ENCODE measurements at regions not wholly inside any gene's neighbourhood (a gene's known extent, or its start where the extent isn't known, plus 50 kb on each side); places are given as distances from the start of the nearest gene placed in this dataset.
A peak's percentile ranks its signal among the peaks of the same experiment; 100 is the strongest.
"Not testable (repeated sequence)": the region's sequence is repeated elsewhere in the genome, so short reads cannot be mapped to it uniquely, and the experiment has no call there.

- no peak for DNase-seq (ENCODE audit: low read depth in 4 of 4, low spot score in 3 of 4)
Measured at GRCh38 chr21:28725396-28725795, 267.3 kb downstream of the LTN1 start.

- no peak for DNase-seq (ENCODE audit: low read depth in 4 of 4, low spot score in 3 of 4)
Measured at GRCh38 chr21:28723646-28724045, 269.0 kb downstream of the LTN1 start.

- DNase-seq (ENCODE audit: low read depth in 4 of 4, low spot score in 3 of 4) = no peak
Measured at GRCh38 chr21:28719723-28720122, 273.0 kb downstream of the LTN1 start.

- no peak for DNase-seq (ENCODE audit: low read depth in 4 of 4, low spot score in 3 of 4)
Measured at GRCh38 chr21:28714777-28715464, 277.8 kb downstream of the LTN1 start.

GRCh38 chr21:28712411-28712810, 280.3 kb downstream of the LTN1 start:
- DNase-seq (ENCODE audit: low read depth in 4 of 4, low spot score in 3 of 4) = no peak

GRCh38 chr21:28705616-28706015, 287.1 kb downstream of the LTN1 start:
- no peak for DNase-seq (ENCODE audit: low read depth in 4 of 4, low spot score in 3 of 4)

- DNase-seq (ENCODE audit: low read depth in 4 of 4, low spot score in 3 of 4) = peak in 3 of 4 donors; percentile 16 to 25 (median 20)
Measured at GRCh38 chr21:28704746-28705145, 287.9 kb downstream of the LTN1 start.

GRCh38 chr21:28703861-28704260, 288.8 kb downstream of the LTN1 start:
- no peak for DNase-seq (ENCODE audit: low read depth in 4 of 4, low spot score in 3 of 4)

- DNase-seq (ENCODE audit: low read depth in 4 of 4, low spot score in 3 of 4) = peak in 2 of 4 donors; percentile 24 to 30
Measured at GRCh38 chr21:28699596-28700259, 292.9 kb downstream of the LTN1 start.

GRCh38 chr21:28699186-28699585, 293.5 kb downstream of the LTN1 start:
- no peak for DNase-seq (ENCODE audit: low read depth in 4 of 4, low spot score in 3 of 4)

GRCh38 chr21:28696844-28697410, 295.8 kb downstream of the LTN1 start:
- no peak for DNase-seq (ENCODE audit: low read depth in 4 of 4, low spot score in 3 of 4)

- DNase-seq (ENCODE audit: low read depth in 4 of 4, low spot score in 3 of 4) = no peak
Measured at GRCh38 chr21:28693476-28693875, 299.2 kb downstream of the LTN1 start.

GRCh38 chr21:28690196-28690595, 302.5 kb downstream of the LTN1 start:
- no peak for DNase-seq (ENCODE audit: low read depth in 4 of 4, low spot score in 3 of 4)

GRCh38 chr21:28688381-28688780, 304.3 kb downstream of the LTN1 start:
- no peak for DNase-seq (ENCODE audit: low read depth in 4 of 4, low spot score in 3 of 4)

- DNase-seq (ENCODE audit: low read depth in 4 of 4, low spot score in 3 of 4) = no peak
Measured at GRCh38 chr21:28687586-28687985, 305.1 kb downstream of the LTN1 start.

GRCh38 chr21:28683982-28684752, 308.5 kb downstream of the LTN1 start:
- no peak for DNase-seq (ENCODE audit: low read depth in 4 of 4, low spot score in 3 of 4)

GRCh38 chr21:28682884-28683283, 309.8 kb downstream of the LTN1 start:
- not testable (repeated sequence) for DNase-seq (ENCODE audit: low read depth in 4 of 4, low spot score in 3 of 4)

GRCh38 chr21:28677096-28677495, 315.6 kb downstream of the LTN1 start:
- DNase-seq (ENCODE audit: low read depth in 4 of 4, low spot score in 3 of 4) = not testable (repeated sequence)

- no peak for DNase-seq (ENCODE audit: low read depth in 4 of 4, low spot score in 3 of 4)
Measured at GRCh38 chr21:28675331-28676041, 317.2 kb downstream of the LTN1 start.

GRCh38 chr21:28674763-28675162, 317.9 kb downstream of the LTN1 start:
- DNase-seq (ENCODE audit: low read depth in 4 of 4, low spot score in 3 of 4) = no peak
